ENCODE measurements at regions not wholly inside any gene's neighbourhood (a gene's known extent, or its start where the extent isn't known, plus 50 kb on each side); places are given as distances from the start of the nearest gene placed in this dataset.
"Not testable (repeated sequence)": the region's sequence is repeated elsewhere in the genome, so short reads cannot be mapped to it uniquely, and the experiment has no call there.

- DNase-seq: no peak
These were observed 55.1 kb downstream of the ID4 start for GRCh38 chr6:19892260-19892659.

DNA sequence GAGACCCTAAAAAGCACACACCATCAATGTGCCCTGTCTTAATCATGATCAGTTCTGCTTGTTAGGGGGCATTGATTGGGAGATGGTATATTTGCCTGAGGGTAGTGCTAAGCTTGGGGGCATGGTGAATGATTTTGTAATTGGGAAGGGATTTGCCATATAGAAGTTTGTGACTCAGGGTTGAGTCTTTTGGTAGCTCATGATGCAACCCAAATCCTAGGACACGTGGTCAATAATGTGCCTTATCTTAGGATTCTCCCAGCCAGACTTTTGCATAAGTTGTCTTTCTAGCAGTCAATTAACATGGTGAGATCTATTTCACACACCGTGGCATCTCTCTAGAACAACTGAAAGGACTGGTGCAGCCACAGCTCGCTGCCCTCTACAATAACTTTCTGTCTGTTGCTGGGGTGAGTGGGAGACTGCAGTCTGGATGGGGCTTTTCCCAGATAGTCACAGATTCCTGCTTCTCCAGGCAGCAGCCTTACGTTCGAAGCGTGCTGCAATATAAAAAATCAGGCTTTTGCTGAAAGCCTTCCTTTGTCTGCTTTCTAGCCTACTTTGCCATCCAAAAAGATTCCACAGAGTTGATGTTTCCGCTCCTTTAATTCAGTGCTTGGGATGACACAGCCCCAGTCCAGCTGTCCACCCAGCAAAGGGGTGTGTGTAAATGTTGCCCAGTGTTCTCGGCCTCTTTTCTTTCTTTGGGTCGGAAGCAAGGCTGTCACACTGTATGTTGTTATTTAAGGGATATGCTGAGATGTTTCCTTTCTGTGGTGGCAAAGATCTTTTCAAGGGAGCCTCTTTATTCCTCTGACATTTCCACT lies 58.9 kb downstream of the ID4 start:
- no peak for DNase-seq

GRCh38 chr6:19896693-19897010 lies 59.5 kb downstream of the ID4 start:
- DNase-seq: no peak

GRCh38 chr6:19898141-19898740 lies 61.1 kb downstream of the ID4 start:
- no peak for DNase-seq

- DNase-seq: no peak
These were observed 65.0 kb downstream of the ID4 start for GRCh38 chr6:19902201-19902600.

- DNase-seq: not testable (repeated sequence)
These were observed 67.2 kb downstream of the ID4 start for GRCh38 chr6:19904408-19904807.

DNA sequence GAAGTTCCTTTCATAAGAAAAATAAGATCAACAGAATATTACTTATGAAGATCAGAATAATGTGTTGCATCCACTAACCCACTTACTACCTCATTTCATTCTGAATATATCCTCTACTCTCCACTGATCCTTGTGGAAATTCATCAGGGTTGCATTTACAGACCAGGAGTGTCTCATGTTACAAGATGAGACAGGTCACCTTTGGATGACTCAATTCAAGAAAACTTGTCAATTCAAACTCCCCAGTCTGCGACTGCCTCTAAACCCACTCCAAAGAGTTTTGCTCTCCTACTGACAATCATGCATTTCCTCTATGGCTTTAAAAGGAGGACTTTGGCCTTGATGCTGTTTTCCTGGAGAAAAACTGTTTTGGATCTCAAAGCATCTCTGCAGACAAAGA lies 68.4 kb downstream of the ID4 start:
- DNase-seq: no peak

DNA sequence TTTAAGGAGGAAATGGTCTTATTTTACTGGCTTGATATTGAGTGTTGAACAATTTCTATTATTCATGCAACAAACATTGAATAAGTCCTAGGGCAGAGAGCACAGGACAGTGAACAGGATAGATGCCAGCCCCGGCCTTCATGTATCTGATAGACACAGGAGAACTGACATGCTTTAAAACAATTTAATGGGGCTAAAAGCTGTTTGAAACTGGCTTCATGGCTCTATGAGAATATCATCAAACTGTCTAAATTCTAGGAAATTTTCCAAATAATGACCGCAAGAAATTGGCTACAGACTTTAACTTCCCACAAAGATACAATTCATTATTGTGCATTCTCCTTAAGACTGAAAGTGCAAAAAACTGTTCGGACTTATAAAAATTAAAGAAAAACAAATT lies 69.0 kb downstream of the ID4 start:
- DNase-seq: no peak

DNA sequence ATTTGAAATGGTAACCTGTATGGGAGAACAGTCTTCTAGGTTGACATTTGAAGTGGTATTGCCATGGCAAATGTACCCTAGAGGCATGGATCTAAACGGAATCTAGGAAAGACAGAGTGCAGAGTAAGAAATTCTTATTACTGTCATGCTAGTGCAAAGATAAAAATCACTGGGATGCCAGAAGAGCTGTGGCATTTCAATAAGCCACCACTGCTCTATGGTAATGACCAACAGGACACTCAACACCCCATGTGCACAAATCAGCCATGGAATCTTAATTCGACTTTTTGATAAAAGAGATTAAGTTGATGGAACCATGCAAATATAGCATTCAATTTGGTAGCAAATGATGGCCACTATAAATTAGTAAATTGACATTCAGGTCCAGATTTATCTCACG lies 74.1 kb downstream of the ID4 start:
- DNase-seq: no peak

DNA sequence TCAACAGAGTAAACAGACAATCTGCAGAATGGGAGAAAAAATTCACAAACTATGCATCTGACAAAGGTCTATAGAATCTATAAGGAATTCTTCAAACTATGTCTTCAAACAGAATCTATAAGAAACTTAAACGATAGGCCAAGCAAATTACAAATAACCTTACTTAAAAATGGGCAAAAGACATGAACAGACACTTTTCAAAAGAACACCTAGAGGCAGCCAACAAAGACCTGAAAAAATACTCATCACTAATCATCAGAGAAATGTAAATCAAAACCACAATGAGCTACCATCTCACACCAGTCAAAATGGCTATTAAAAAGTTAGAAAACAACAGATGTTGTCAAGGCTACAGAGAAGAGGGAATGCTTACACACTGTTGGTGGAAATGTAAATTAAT lies 81.3 kb downstream of the ID4 start:
- DNase-seq: no peak

DNA sequence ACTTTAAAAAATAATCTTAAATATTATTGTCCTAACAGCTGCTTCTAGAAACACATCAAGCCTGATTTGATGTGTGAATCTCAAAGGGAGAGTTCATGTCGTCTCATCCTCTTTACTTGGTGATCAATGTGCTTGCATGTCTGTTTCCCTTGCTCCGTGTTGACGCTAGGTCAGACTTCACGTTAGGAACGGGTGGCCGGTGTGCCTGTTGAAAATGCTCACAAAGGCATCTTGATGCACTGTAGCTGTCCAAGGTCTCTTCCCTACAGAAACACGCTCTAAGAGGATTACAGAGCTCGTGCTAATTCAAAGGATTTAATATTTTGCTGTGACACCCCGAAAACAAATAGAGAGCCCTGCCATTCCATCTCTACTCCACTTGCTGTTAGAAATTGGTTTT lies 84.6 kb downstream of the ID4 start:
- no peak for DNase-seq

GRCh38 chr6:19925533-19925932 lies 88.4 kb downstream of the ID4 start:
- no peak for DNase-seq

- DNase-seq: no peak
These were observed 91.3 kb downstream of the ID4 start for GRCh38 chr6:19928461-19928860.

DNA sequence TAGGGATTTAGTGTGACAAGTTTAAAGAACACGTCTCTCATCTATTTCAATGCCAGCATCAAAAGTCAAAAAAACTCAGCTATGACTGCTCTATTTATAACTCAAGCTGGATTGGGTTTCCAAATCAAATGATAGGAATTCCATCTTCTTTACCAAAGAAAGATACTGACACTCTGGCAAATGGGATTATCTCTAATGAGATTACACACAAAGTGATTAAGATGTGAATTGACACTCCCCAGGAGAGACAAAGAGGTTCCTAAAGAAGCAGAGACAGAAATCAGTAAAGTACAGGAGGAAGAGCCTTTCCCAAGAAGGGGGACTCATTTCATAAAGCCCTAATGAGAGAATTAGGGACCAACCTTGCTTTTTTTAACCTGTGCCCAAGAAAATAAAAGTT lies 92.1 kb downstream of the ID4 start:
- no peak for DNase-seq

DNA sequence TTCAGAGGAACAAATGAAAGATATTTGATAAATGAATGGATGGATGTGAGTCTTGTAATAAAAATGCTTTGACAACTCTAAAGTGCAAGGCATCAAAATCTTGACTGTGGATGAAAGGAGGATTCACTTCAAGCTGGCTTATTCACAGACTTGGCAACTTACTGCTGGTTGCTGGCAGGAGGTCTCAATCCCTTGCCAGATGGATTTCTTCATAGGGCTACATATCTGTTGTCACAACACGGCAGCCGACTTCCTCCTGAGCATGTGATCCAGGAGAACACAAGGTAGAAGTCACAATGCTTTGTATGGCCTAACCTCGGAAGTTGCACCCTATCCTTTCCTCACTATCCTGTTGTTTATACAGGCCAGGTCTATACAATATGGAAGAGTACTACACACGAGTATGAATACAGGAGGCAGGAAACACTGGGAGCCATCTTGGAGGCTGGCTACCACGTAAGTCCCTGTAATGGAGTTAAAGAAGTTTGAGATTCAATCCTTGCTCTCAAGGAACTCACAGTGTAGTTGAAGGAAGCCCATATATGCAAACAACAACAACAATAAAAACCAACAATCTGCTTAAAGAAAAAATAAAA lies 97.9 kb downstream of the ID4 start:
- no peak for DNase-seq

GRCh38 chr6:19939321-19939720 lies 102.2 kb downstream of the ID4 start:
- DNase-seq: not testable (repeated sequence)

GRCh38 chr6:19939926-19940325 lies 102.8 kb downstream of the ID4 start:
- DNase-seq: not testable (repeated sequence)

DNA sequence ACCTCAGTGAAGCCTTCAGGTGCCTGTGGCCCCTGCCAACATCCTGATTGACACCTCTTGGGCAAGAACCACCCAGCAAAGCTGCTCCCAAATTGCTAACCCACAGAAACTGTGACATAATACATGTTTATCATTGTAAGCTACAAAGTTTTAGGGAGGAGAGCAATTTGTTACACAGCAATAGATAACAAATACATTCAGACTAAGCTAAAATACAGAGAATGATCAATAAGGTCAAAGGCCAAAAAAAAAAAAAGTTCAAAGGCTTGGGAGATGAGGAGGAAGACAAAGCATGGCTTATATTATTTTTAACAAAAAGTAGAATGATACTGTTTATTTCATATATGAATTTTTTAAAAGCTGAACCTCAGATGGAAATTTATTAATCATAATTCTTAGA lies 105.9 kb downstream of the ID4 start:
- no peak for DNase-seq

DNA sequence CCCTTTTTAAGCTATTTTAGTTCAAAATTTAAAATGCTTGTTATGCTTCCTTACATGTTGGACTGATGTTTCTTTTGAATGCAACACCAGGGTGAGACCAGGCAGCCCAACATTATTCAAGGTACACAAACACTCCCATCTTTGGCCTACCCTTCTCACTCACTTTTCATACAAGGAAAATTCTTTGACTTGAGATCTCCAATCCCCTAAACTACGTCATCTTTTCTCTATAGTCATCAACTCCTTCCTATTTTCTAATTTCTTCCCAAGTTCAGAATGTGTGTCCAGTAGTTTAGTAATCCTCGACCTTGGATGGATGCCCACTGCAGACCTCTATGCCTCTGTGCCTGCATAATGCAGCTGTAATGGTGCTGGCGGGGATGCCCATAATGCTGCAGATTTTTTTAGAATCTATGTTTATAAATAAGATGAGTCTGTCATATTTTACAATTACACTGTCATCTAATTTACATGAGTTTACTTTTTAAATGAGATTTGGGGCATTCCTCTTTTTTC lies 108.7 kb downstream of the ID4 start:
- DNase-seq: no peak

- no peak for DNase-seq
These were observed 112.0 kb downstream of the ID4 start for GRCh38 chr6:19949155-19949554.

- no peak for DNase-seq
These were observed 126.9 kb downstream of the ID4 start for GRCh38 chr6:19964115-19964514.

DNA sequence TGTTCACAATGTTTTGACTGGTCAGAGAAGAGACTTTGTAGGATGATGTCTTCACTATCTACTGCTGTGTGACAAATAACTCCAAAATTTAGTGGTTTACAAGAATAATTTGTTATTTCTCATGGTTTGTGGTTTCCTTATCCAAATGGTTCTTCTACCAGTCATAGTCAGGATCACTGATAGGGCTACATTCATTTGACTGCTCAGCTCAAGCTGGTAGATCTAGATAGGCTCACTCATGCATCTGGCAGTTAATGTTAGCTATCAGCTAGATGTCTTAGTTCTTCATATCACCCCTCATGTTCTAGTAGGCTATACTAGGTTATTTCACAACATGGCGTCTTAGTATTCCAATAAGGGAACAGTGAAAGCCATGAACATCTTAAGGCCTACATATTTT lies 131.0 kb downstream of the ID4 start:
- no peak for DNase-seq

- no peak for DNase-seq
These were observed 135.1 kb downstream of the ID4 start for GRCh38 chr6:19972221-19972620.

DNA sequence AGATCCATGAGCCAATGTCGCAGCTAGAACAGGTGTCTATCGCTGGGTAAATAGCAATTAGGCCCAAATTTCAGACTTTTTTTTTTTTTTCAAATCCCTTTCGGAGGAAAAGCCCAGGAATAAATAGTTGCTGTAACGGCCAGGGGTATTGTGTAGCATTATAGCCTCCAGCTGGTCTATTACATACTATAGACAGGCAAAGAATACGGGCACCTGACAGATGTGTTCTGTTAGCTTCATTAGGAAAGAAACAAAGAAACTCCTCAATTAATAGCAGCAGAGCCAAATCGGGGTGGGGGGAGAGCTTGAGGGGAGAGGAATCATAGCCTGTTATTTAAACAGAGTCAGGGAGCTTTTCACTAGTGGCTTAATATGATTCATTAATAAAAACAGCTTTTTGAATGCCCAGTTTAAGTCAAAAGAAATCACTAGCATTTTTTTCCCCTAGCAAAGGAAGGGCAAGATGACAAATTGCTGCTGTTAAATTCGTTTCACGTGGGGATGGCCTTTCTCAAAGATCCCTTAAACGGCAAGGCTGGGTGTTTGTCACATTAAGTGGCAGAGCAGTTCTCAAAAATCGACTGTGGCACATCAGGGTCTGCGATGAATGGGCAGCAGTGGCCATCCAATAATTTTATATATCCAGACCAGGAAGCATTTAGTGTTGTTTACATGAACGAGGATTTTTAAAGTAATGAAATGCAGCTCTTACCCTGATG lies 139.4 kb downstream of the ID4 start:
- DNase-seq: no peak
